Sciatic nerve (tissue), 2 donors: ENCODE measurements at regions not wholly inside any gene's neighbourhood (a gene's known extent, or its start where the extent isn't known, plus 50 kb on each side); places are given as distances from the start of the nearest gene placed in this dataset.
"Not testable (repeated sequence)": the region's sequence is repeated elsewhere in the genome, so short reads cannot be mapped to it uniquely, and the experiment has no call there.

ENCODE experiments used
- ATAC-seq: fragments of 200-7000 bp; cut with Tn5 transposase; one replicate; pipeline ENCODE4 v1.9.1; 2020; ENCODE audit warnings: mild to moderate bottlenecking, moderate library complexity
- DNase-seq: peaks from one replicate; pipeline ENCODE4 v3.0.0-alpha.2; 2020; ENCODE audit warnings: low spot score
- intact Hi-C: fragments of 100-400 bp; cut with DNase I; formaldehyde crosslinking; loops from one replicate; pipeline ENCODE4 v1.14.2; 2022
- donor health status: DM: no; HTN: no; CAD: no.
- donor health status: DM: no; HTN: no; CAD: no.

GRCh38 chr1:47521034-47521881 lies 83.4 kb downstream of the FOXD2 start:
- peak; percentile 84 for ATAC-seq
- no peak for DNase-seq
- intact Hi-C loops: no loop called here

- DNase-seq: no peak
- no peak for ATAC-seq
- intact Hi-C loops: no loop called here
Measured at GRCh38 chr1:47522935-47523834, 85.3 kb downstream of the FOXD2 start.

- DNase-seq (no peak), ATAC-seq (no peak)
- intact Hi-C loops: no loop called here
Measured at GRCh38 chr1:47523835-47524215, 86.0 kb downstream of the FOXD2 start.

- no peak for ATAC-seq
Measured at GRCh38 chr1:47524272-47524671, 86.4 kb downstream of the FOXD2 start.

GRCh38 chr1:47527653-47528272 lies 89.9 kb downstream of the FOXD2 start:
- intact Hi-C loops: no loop called here
- no peak for ATAC-seq

More at GRCh38 chr1:47524272-47524671, 86.4 kb downstream of the FOXD2 start:
- no peak for DNase-seq
- intact Hi-C loops: no loop called here

GRCh38 chr1:47529520-47530098 lies 91.8 kb downstream of the FOXD2 start:
- no peak for DNase-seq
- no peak for ATAC-seq
- intact Hi-C loops: no loop called here

More at GRCh38 chr1:47527653-47528272, 89.9 kb downstream of the FOXD2 start:
- no peak for DNase-seq

GRCh38 chr1:47532921-47533792 lies 95.3 kb downstream of the FOXD2 start:
- DNase-seq: peak; percentile 90

GRCh38 chr1:47533793-47534328 lies 96.0 kb downstream of the FOXD2 start:
- DNase-seq (no peak), ATAC-seq (peak; percentile 6)
- intact Hi-C loops: no loop called here

More at GRCh38 chr1:47532921-47533792, 95.3 kb downstream of the FOXD2 start:
- intact Hi-C loops: no loop called here
- peak; percentile 92 for ATAC-seq

- ATAC-seq: peak; percentile 16
- DNase-seq: no peak
- intact Hi-C loops: no loop called here
Measured at GRCh38 chr1:47534436-47534835, 96.6 kb downstream of the FOXD2 start.

GRCh38 chr1:47536646-47537118 lies 98.8 kb downstream of the FOXD2 start:
- no peak for DNase-seq
- peak; percentile 47 for ATAC-seq
- intact Hi-C loops: no loop called here

- no peak for ATAC-seq
- intact Hi-C loops: no loop called here
- DNase-seq: no peak
Measured at GRCh38 chr1:47537268-47537667, 99.4 kb downstream of the FOXD2 start.

GRCh38 chr1:47537966-47538365 lies 100.1 kb downstream of the FOXD2 start:
- intact Hi-C loops: no loop called here
- no peak for DNase-seq
- ATAC-seq: no peak

- DNase-seq, intact Hi-C loops, ATAC-seq: not testable (repeated sequence)
Measured at GRCh38 chr1:47538530-47538929, 100.7 kb downstream of the FOXD2 start.

GRCh38 chr1:47541705-47542104 lies 103.9 kb downstream of the FOXD2 start:
- DNase-seq, intact Hi-C loops, ATAC-seq: not testable (repeated sequence)

- DNase-seq, intact Hi-C loops, ATAC-seq: not testable (repeated sequence)
Measured at GRCh38 chr1:47543089-47543488, 105.2 kb downstream of the FOXD2 start.

GRCh38 chr1:47545912-47546483 lies 108.2 kb downstream of the FOXD2 start:
- intact Hi-C loops: no loop called here
- DNase-seq (no peak), ATAC-seq (no peak)
